ENCODE measurements at regions not wholly inside any gene's neighbourhood (a gene's known extent, or its start where the extent isn't known, plus 50 kb on each side); places are given as distances from the start of the nearest gene placed in this dataset.
"Not testable (repeated sequence)": the region's sequence is repeated elsewhere in the genome, so short reads cannot be mapped to it uniquely, and the experiment has no call there.

DNA sequence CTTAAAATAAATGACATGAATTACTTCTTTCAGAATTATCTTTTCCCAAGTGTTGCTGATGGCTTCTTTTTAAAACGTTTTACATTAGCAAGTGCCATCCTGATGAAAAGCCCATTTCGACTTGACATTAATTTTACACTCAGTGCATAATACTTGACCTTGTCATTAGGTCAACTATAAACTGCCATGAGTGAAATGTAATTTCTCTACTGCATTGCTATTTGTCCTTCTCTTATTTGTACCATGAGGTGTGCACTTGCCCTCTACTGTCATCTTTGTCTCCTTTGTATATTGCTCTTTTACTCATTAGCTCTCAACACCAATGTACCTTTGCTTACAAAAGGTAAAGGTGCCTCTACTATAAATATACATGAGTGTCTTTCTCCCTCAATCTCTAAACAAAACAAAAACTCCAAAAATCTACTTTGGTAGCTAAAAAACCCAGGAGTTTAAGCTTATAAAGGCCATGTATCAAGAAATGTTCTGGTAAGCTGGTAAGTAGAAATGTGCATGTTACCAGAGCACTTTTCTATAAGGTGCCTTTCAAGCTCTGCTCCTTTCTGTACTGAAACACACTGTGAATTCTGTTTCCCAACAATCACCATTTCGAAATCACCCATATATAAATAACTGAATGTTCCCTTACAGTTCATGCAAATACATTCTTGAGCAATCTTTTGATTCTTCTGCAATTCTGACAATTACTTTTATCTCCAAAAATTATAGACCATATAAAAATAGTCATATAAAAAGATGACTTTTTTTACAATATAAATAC is 351.4 kb downstream of the SLITRK5 start:
- DNase-seq, result no peak
- Mint-ChIP-seq H3K9me3 (no peaks in the 10 kb centered on the region), H3K27me3 (no peaks in the 10 kb centered on the region), H3K4me3 (no peak overlapping the region), H3K27ac (no peak overlapping the region), H3K4me1 (no peaks in the 10 kb centered on the region), H3K36me3 (no peaks in the 10 kb centered on the region)
- POLR2A ChIA-PET, result no interaction called here
- ATAC-seq (ENCODE audit: low read depth), result no peak

DNA sequence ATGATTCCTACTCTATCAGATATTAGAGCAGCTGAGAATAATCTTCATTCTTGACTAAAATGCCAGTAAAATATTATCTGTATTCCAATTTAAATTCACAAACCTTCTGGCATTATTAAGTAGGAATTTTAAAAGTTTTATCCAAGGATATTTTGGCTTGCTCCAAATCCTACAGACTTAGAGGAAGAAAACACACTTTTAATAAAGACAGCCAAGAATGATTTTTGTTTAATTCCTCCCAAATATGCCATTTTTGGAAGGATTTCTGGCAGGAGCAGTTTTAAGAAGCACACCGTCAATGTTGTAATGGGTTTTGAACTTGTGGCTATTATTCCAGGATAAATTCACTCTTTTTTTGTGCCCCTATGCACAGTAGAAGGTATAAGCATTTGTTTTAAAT is 355.1 kb downstream of the SLITRK5 start:
- POLR2A ChIA-PET, result no interaction called here
- H3K36me3 Mint-ChIP-seq, result no peaks in the 10 kb centered on the region
- H3K4me1 Mint-ChIP-seq, result no peaks in the 10 kb centered on the region
- H3K9me3 Mint-ChIP-seq, result no peaks in the 10 kb centered on the region
- ATAC-seq (ENCODE audit: low read depth), result no peak
- no peak for DNase-seq
- H3K27ac Mint-ChIP-seq, result no peak overlapping the region
- H3K4me3 Mint-ChIP-seq, result no peak overlapping the region
- H3K27me3 Mint-ChIP-seq, result no peaks in the 10 kb centered on the region

DNA sequence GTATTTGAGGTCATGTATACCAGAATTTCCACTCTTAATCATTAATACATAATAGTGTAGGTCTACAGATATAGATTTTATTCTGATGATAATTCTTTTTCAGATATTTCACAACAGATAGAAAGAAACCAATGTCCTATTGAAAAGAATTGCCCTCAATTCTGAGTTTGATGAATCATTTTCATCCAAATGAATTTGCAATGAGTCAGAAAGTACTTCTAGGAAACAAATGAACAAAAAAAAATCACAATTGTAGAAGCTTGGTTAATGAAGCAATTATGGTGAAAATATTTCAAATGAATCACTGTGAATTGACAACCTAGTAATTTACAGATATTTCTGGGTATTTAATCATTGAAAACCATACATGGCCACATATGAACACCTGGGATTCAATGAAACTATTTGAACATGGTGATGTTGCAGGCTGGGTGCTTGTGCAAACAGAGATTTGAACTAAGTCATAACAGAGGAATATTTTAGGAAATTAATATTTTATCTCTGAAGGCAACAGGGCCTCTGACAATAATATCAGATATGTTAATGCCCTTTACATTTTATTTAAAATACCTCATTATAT is 360.9 kb downstream of the SLITRK5 start:
- ATAC-seq (ENCODE audit: low read depth), result no peak
- no peaks in the 10 kb centered on the region for H3K36me3 Mint-ChIP-seq
- H3K4me3 Mint-ChIP-seq, result no peak overlapping the region
- H3K27ac Mint-ChIP-seq, result no peak overlapping the region
- DNase-seq, result no peak
- POLR2A ChIA-PET, result no interaction called here
- H3K4me1 Mint-ChIP-seq, result no peaks in the 10 kb centered on the region
- no peaks in the 10 kb centered on the region for H3K27me3 Mint-ChIP-seq
- no peaks in the 10 kb centered on the region for H3K9me3 Mint-ChIP-seq

DNA sequence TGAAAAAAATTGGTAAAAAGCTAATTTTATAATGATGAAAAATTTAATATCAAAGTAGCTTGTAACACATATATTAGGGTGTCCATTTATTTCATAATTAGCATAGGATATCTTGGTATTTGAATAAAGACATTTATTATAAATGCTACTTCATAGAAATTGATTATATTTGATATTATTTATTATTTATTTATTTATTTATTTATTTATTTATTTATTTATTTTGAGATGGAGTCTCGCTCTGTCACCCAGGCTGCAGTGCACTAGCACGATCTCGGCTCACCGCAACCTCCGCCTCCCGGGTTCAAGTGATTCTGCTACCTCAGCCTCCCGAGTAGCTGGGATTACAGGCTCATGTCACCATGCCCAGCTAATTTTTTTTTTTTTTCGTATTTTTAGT is 365.0 kb downstream of the SLITRK5 start:
- H3K9me3 Mint-ChIP-seq; ATAC-seq (ENCODE audit: low read depth); DNase-seq; H3K27ac Mint-ChIP-seq; H3K4me3 Mint-ChIP-seq; H3K27me3 Mint-ChIP-seq; POLR2A ChIA-PET; H3K36me3 Mint-ChIP-seq; H3K4me1 Mint-ChIP-seq: not testable (repeated sequence)

DNA sequence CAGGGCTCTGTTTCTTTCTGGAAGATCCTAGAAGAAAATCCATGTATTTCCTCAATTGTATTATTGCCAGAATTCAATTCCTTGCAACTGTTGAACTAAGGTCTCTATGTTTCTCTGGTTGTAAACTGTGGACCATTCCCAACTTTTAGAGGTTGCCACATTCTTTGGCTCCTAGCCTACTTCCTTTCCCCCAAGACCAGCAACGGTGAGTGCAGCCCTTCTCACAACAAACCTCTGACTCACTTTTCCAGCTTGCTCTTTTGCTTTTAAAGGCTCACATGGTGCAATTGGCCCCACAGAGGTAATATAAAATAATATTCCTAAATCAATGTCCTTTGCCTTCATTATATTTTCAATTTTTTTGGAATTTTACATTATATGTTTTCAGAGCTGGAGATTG is 371.3 kb downstream of the SLITRK5 start:
- Mint-ChIP-seq H3K4me1 (no peaks in the 10 kb centered on the region), H3K4me3 (no peak overlapping the region), H3K27me3 (no peaks in the 10 kb centered on the region), H3K9me3 (peaks cover 3% of the 10 kb centered on the region), H3K36me3 (no peaks in the 10 kb centered on the region), H3K27ac (no peak overlapping the region)
- POLR2A ChIA-PET, result no interaction called here
- DNase-seq (no peak), ATAC-seq (ENCODE audit: low read depth) (no peak)

DNA sequence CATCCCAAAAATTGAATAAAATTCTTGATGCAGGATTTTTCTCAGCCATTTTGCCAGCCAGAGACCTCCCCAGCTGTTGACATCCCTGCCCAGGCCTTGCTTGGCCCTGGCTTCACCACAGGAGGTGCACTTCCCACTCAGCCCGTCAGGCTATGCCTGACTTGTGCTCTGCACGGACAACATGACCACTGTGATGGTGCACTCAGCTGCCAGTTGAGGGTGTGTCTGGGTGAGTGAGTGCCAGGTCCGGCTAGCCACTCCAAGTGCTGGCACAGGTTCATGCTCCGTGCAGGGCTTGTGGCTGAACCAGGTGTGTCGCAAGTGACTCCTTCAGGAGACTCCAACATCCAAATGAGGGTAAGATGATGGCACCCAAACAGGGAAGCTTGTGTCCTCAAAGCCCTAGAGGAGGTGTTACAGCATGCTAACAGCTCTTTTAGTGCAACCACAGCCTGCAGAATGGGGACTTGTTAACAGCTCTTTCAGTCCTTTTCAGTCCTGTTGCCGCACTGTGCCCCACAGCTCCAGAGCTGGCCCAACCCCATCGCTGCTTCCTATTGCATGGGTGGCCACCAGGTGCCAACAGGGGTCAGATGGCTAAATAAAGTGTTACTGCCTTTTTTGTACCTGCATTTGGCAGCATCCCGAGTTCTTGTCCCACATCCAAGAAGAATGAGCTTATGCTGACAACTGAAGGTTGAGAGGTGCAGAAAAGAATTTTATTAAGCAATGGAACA is 380.7 kb downstream of the SLITRK5 start:
- Mint-ChIP-seq H3K9me3 (peaks cover 5% of the 10 kb centered on the region), H3K27ac (no peak overlapping the region), H3K4me1 (no peaks in the 10 kb centered on the region), H3K4me3 (no peak overlapping the region), H3K36me3 (no peaks in the 10 kb centered on the region), H3K27me3 (no peaks in the 10 kb centered on the region)
- ATAC-seq (ENCODE audit: low read depth), result no peak
- POLR2A ChIA-PET, result no interaction called here
- DNase-seq, result no peak

DNA sequence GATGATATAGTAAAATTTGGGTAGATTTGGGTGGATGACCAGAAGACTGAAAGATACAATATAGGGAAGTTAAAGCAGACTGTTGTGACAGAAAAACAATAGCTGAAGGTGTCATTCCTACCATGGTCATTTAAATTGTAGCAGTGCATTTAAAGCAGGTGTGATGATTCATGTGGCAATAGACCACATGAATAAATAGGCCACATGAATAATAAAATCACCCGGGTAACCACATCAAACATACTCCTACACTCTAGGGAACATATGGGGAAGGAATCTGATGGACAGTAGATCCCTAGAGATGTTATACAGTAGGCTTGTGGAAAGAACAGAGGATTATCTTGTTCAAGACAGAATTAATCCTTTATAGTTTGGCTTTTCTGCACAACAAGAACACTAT is 392.6 kb downstream of the SLITRK5 start:
- Mint-ChIP-seq H3K27me3 (no peaks in the 10 kb centered on the region), H3K4me1 (no peaks in the 10 kb centered on the region), H3K36me3 (no peaks in the 10 kb centered on the region), H3K27ac (no peak overlapping the region), H3K4me3 (no peak overlapping the region), H3K9me3 (peaks cover 3% of the 10 kb centered on the region)
- POLR2A ChIA-PET, result no interaction called here
- no peak for DNase-seq
- no peak for ATAC-seq (ENCODE audit: low read depth)

DNA sequence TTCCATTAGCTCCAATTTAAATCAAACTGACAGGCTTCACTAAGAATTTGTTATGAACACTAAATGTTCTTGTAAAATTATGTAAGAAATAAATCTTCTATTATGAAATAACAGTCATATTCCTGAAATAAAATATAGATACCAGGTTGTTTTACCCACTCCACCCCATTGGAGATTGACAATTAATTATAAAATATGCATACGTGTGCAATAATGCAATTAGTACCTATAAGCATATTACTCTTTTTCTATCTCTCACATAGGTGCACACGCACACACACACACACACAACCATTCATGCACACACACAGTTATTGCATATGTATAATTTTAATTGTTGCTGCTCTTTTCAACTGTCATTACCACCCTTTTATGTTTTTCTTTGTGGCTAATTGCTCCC is 395.7 kb downstream of the SLITRK5 start:
- POLR2A ChIA-PET, result no interaction called here
- Mint-ChIP-seq H3K27me3 (no peaks in the 10 kb centered on the region), H3K27ac (no peak overlapping the region)

DNA sequence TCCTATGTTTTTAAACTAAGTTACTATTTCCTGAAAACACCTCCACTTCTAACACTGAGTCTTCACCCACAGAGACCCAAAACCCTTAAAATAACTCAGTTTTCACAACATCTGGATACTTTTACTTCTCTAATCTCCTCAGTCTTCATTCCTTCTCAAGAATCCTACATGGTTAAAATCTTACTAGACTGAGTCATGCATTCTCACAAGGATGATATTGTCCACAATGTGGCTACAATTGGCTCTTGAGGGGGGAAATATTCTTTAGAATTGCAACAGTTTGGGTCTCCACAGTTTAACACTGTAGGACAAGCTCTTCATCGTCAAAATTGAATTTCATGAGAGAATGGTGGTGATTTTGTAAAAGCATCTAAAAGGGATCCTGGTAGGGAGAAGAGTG is 397.1 kb downstream of the SLITRK5 start:
- DNase-seq (no peak), ATAC-seq (ENCODE audit: low read depth) (no peak)
- Mint-ChIP-seq H3K36me3 (no peaks in the 10 kb centered on the region), H3K27ac (no peak overlapping the region), H3K27me3 (no peaks in the 10 kb centered on the region), H3K9me3 (peaks cover 3% of the 10 kb centered on the region), H3K4me1 (no peaks in the 10 kb centered on the region), H3K4me3 (no peak overlapping the region)
- POLR2A ChIA-PET, result no interaction called here

More for the DNA sequence above, 395.7 kb downstream of the SLITRK5 start:
- DNase-seq (no peak), ATAC-seq (ENCODE audit: low read depth) (no peak)
- Mint-ChIP-seq H3K36me3 (no peaks in the 10 kb centered on the region), H3K4me1 (no peaks in the 10 kb centered on the region), H3K4me3 (no peak overlapping the region), H3K9me3 (peaks cover 3% of the 10 kb centered on the region)

DNA sequence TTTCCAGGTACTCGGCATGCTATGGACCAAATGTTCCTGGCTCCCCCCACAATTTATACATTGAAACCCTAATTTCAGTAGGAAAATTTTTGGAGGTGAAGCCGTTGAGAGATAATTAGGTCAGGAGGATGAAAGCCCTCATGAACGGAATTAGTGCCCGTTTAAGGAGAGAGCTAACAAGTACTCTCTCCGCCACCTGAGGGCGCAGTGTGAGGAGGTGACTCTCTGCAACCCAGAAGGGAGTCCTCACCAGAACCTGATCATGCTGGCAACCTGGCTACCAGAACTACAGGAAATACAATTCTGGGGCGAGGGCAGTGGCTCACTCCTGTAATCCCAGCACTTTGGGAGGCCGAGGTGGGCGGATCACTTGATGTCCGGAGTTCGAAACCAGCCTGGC is 397.8 kb downstream of the SLITRK5 start:
- no peak for ATAC-seq (ENCODE audit: low read depth)
- H3K27ac Mint-ChIP-seq, result no peak overlapping the region
- no peaks in the 10 kb centered on the region for H3K4me1 Mint-ChIP-seq
- no peaks in the 10 kb centered on the region for H3K36me3 Mint-ChIP-seq
- no peak overlapping the region for H3K4me3 Mint-ChIP-seq
- no peaks in the 10 kb centered on the region for H3K27me3 Mint-ChIP-seq
- DNase-seq, result no peak
- H3K9me3 Mint-ChIP-seq, result peaks cover 3% of the 10 kb centered on the region
- POLR2A ChIA-PET, result no interaction called here

DNA sequence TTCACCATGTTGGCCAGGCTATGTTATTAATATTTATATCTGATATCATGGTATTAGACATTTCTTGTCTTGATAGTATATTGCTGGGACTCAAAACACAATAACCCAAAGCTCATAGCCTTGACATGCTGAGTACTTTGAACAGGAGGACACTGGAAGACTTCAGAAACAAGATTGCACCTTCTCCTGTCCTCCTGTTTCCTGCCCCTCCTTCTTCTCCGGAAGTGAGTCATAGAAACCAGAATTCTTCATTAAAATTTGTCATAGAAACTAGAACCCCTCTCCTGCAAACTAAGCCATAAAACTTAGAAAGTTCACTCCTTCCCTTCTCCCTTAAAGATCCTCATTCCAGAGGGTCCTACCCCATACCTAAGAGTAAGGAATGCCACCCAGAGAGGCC is 400.2 kb downstream of the SLITRK5 start:
- Mint-ChIP-seq H3K27me3 (no peaks in the 10 kb centered on the region), H3K36me3 (no peaks in the 10 kb centered on the region), H3K9me3 (no peaks in the 10 kb centered on the region), H3K4me1 (no peaks in the 10 kb centered on the region), H3K4me3 (no peak overlapping the region), H3K27ac (no peak overlapping the region)
- ATAC-seq (ENCODE audit: low read depth), result no peak
- POLR2A ChIA-PET, result no interaction called here
- DNase-seq, result no peak

DNA sequence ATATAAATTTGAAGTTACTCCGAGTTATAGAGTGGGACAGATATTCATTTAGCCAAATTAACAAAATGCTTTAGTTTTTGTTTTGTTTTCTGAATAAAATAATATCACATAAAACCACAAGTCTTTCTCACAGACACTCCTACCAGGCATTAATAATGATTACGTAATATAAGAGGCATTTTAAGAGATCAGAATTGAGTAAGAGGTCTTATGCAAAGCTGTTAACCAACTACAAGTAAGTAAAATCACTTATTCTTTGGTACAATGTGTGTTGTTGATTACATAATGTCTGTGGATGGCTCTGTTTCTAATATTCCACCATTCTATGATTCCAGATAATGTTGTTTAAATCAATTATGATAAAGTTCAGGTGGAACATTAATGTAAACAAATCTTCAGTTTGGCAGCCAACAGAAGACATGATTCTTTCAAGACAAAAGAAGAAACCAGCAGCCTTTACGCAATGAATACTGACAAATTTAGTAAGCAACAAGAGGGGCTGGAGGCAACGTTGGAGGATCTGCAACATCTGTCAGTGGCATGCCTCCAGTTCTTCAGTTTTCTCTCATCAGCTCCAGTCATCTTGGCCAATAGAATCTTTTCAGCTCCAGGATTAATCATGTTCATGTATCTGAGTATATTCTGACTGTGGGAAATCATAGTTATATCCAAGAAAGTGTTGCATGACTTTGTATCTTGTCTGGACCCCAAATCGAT is 403.8 kb downstream of the SLITRK5 start:
- Mint-ChIP-seq H3K36me3 (no peaks in the 10 kb centered on the region), H3K4me1 (no peaks in the 10 kb centered on the region), H3K27me3 (no peaks in the 10 kb centered on the region), H3K9me3 (no peaks in the 10 kb centered on the region), H3K27ac (no peak overlapping the region), H3K4me3 (no peak overlapping the region)
- POLR2A ChIA-PET, result no interaction called here
- no peak for ATAC-seq (ENCODE audit: low read depth)
- DNase-seq, result no peak

DNA sequence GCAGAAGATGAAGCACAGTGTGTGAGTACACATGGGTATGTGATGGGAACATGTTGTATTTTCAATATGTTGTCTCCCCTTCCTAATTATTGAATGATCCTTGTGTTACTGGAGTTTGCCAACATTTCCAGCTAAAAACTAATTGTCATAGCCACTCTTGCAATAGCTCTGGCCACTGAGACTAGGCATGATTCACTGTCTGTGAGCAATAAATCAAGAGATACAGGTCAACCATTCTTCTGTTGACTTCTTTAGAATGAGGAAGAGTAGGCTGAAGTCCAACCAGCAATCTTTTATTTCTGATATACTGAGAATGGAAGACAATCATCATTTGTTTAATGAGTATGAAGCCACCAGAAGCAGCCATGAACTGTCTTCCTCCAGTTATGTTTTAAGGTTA is 413.9 kb downstream of the SLITRK5 start:
- POLR2A ChIA-PET, result no interaction called here
- Mint-ChIP-seq H3K9me3 (no peaks in the 10 kb centered on the region), H3K4me1 (no peaks in the 10 kb centered on the region), H3K36me3 (no peaks in the 10 kb centered on the region), H3K27me3 (no peaks in the 10 kb centered on the region), H3K27ac (no peak overlapping the region), H3K4me3 (no peak overlapping the region)
- DNase-seq (no peak), ATAC-seq (ENCODE audit: low read depth) (no peak)

DNA sequence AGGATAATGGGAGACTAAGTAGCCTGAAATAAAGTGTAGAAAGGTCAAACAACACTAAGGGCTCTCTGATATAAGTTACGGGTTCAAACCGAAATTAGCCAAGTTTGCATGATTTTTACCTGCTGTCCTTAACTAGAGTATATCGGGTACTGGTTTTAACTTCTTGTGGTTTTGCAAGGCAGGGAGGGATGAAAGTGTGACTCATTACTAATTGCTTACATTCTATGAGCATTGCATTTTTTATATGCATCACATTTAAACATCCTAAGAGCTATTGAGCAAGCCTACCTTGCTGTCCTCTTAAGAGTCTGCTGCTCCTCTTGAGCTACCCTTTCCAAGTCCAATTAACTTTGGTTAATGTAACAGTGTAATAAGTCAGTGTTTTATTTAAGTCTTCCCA is 415.4 kb downstream of the SLITRK5 start:
- no peaks in the 10 kb centered on the region for H3K36me3 Mint-ChIP-seq
- DNase-seq (no peak), ATAC-seq (ENCODE audit: low read depth) (no peak)
- POLR2A ChIA-PET, result no interaction called here
- H3K9me3 Mint-ChIP-seq, result no peaks in the 10 kb centered on the region
- H3K27ac Mint-ChIP-seq, result no peak overlapping the region
- no peaks in the 10 kb centered on the region for H3K4me1 Mint-ChIP-seq
- H3K27me3 Mint-ChIP-seq, result no peaks in the 10 kb centered on the region
- no peak overlapping the region for H3K4me3 Mint-ChIP-seq
